ENCODE measurements at regions not wholly inside any gene's neighbourhood (a gene's known extent, or its start where the extent isn't known, plus 50 kb on each side); places are given as distances from the start of the nearest gene placed in this dataset.

DNA sequence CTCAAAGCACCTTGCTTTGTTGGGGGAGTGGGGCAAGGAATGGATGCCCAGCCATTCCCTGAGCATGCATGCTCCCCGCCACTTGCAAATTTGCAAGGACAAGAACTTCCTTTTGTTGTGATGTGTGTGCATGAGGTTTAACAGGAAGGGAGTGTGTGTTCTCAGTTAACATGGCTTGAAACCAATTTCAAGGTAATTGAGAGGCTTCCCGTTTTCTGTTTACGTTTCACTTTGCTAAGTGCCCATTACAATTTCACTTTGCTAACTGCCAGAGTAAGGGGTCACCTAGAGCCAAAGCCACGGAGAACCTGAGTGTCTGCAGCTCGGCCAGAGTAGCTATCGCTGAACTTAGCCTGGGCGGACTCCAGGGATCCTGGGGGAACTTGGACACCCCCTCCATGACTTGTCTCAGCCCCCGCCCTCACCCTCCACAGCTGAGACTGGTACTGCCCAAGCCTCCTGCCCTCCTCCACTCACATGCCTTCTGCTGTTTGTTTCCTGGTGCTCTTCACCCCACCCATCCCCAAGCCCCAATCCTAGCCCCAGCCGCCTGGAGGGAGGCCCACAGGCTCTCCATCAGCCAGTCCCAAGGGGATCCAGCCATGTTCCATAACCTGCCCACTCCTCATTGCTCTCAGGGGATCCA lies 53.6 kb upstream of the LAPTM4A start:
- WGBS (ENCODE audit: insufficient coverage, low coverage, missing lambda C conversion rate), result 6% methylated on average over 8 of the region's 9 CpGs
- H3K4me2 ChIP-seq (ENCODE audit: insufficient read depth, low read length), result no peak overlapping the region
- CTCF ChIA-PET (ENCODE audit: low intra/inter-chr PET ratio), result no interaction called here
- in situ Hi-C loops (cut with MboI), result loop anchor here (5.0 kb wide), 1 partner anchor 143 kb away; no protein-coding TSS in a partner anchor
- no peaks in the 10 kb centered on the region; the same call in 1 of the 2 replicates for H3K9me3 ChIP-seq (replicated peaks; ENCODE audit: control insufficient read depth, insufficient read depth, low read depth, low read length)
- FAIRE-seq, result no peak
- no peaks in the 10 kb centered on the region for H3K36me3 ChIP-seq (ENCODE audit: control insufficient read depth, insufficient read depth, low read length)
- no peak overlapping the region; a peak in 1 of 4 replicates for H3K9ac ChIP-seq (ENCODE audit: insufficient read depth in 1 of 2, low read depth in 2 of 2, low read length in 2 of 2)
- no peak for DNase-seq (ENCODE audit: extremely low read depth in 1 of 4, low spot score in 3 of 4)
- H2AFZ ChIP-seq (ENCODE audit: low read depth, low read length), result peak overlapping the region; percentile 40; the same call in 1 of the 2 replicates
- POLR2A ChIA-PET, result interaction anchor here (1.1 kb wide), 1 partner anchor 14 kb away, joined by 3 read pairs; no protein-coding TSS in a partner anchor
- H3K4me3 ChIP-seq, result no peak overlapping the region
- no peak overlapping the region for H3K27ac ChIP-seq (ENCODE audit: extremely low read depth, low read depth, low read length)
- intact Hi-C loops (cut with micrococcal nuclease), result loop anchor here (10.0 kb wide), 1 partner anchor 320 kb away; no protein-coding TSS in a partner anchor
- H4K20me1 ChIP-seq (replicated peaks; ENCODE audit: control insufficient read depth, insufficient read depth, low read length), result no peaks in the 10 kb centered on the region
- TF ChIP-seq, protein P1, sequence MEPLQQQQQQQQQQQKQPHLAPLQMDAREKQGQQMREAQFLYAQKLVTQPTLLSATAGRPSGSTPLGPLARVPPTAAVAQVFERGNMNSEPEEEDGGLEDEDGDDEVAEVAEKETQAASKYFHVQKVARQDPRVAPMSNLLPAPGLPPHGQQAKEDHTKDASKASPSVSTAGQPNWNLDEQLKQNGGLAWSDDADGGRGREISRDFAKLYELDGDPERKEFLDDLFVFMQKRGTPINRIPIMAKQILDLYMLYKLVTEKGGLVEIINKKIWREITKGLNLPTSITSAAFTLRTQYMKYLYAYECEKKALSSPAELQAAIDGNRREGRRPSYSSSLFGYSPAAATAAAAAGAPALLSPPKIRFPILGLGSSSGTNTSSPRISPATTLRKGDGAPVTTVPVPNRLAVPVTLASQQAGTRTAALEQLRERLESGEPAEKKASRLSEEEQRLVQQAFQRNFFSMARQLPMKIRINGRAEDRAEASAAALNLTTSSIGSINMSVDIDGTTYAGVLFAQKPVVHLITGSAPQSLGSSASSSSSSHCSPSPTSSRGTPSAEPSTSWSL (CRISPR knock-in tag; IDR thresholded peaks at IDR 0.05; ENCODE audit: borderline replicate concordance), result no peak
- TF ChIP-seq TAF9B (IDR thresholded peaks at IDR 0.05; ENCODE audit: partially characterized antibody), result no peak
- no peaks in the 10 kb centered on the region for H3K79me2 ChIP-seq (ENCODE audit: control insufficient read depth, insufficient read depth, low read length)
- no peaks in the 10 kb centered on the region for H3K9me1 ChIP-seq (ENCODE audit: control insufficient read depth, insufficient read depth, low read length)
- peaks cover 0 to 6% of the 10 kb centered on the region in 2 experiments; a peak in 2 of 5 replicates for H3K4me1 ChIP-seq (replicated peaks in 1 of 2; ENCODE audit: control insufficient read depth in 2 of 2, insufficient read depth in 2 of 2, low read length in 2 of 2)
- H3K27me3 ChIP-seq (ENCODE audit: control insufficient read depth in 2 of 2, insufficient read depth in 2 of 2, low read length in 2 of 2), result peaks cover 0 to 11% of the 10 kb centered on the region in 2 experiments; a peak in 1 of 5 replicates
- ATAC-seq, result no peak
- BruUV-seq (replicated peaks), result no TSS peak

All from K562 (cell line).